ENCODE measurements at regions not wholly inside any gene's neighbourhood (a gene's known extent, or its start where the extent isn't known, plus 50 kb on each side); places are given as distances from the start of the nearest gene placed in this dataset.

DNA sequence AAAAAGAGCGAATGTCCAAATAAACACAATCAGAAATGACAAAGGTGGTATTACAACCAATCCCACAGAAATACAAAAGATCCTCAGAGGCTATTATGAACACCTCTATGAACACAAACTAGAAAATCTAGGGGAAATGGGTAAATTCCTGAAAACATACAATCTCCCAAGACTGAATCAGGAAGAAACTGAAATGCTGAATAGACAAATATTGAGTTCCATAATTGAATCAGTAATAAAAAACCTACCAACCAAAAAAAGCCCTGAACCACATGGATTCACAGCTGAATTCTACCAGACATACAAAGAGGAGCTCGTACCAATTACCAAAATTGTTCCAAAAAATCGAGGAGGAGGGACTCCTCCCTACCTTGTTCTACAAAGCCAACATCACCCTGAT lies 56.1 kb upstream of the ZNF800 start:
- Mint-ChIP-seq H3K9me3 (ENCODE audit: unreplicated experiment) (peaks cover 7% of the 10 kb centered on the region), H3K4me3 (ENCODE audit: unreplicated experiment) (no peak overlapping the region), H3K4me1 (ENCODE audit: low read depth, unreplicated experiment) (no peaks in the 10 kb centered on the region), H3K27ac (ENCODE audit: unreplicated experiment) (no peak overlapping the region), H3K36me3 (ENCODE audit: unreplicated experiment) (peaks cover 5% of the 10 kb centered on the region), H3K27me3 (ENCODE audit: unreplicated experiment) (no peaks in the 10 kb centered on the region)
- TF ChIP-seq, protein P1, sequence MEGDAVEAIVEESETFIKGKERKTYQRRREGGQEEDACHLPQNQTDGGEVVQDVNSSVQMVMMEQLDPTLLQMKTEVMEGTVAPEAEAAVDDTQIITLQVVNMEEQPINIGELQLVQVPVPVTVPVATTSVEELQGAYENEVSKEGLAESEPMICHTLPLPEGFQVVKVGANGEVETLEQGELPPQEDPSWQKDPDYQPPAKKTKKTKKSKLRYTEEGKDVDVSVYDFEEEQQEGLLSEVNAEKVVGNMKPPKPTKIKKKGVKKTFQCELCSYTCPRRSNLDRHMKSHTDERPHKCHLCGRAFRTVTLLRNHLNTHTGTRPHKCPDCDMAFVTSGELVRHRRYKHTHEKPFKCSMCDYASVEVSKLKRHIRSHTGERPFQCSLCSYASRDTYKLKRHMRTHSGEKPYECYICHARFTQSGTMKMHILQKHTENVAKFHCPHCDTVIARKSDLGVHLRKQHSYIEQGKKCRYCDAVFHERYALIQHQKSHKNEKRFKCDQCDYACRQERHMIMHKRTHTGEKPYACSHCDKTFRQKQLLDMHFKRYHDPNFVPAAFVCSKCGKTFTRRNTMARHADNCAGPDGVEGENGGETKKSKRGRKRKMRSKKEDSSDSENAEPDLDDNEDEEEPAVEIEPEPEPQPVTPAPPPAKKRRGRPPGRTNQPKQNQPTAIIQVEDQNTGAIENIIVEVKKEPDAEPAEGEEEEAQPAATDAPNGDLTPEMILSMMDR (IDR thresholded peaks at IDR 0.05; ENCODE audit: partially characterized antibody, unreplicated experiment) = no peak
- no peak for DNase-seq

DNA sequence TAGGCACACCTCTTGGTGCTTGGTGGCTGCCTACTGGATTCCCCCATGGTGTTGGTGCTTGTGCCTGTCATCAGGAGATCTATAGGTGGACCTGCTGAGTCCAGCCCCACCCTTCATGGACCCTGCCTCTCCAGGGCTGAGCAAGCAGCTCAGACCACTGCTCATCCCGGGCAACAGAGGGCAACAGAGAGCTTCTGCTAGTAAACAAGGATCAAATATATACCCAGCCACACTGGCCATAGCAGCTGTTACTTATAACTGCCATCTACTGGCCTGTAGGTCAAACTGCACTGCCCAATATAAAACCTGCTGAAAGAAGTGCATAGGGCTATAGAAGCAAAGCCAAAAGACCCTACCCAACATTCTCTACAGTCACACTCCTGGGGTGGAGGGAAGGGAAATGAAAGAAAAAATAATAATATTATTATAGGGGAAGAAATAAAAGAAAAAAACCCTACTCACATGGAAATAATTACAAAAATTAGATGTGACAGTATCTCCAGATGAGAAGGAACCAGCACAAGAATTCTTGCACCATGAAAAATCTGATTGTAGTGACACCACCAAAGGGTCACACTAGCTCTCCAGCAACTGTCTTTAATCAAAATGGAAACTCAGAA lies 54.9 kb upstream of the ZNF800 start:
- peaks cover 2% of the 10 kb centered on the region for H3K27me3 Mint-ChIP-seq (ENCODE audit: unreplicated experiment)
- peaks cover 5% of the 10 kb centered on the region for H3K36me3 Mint-ChIP-seq (ENCODE audit: unreplicated experiment)
- no peak for DNase-seq
- H3K4me1 Mint-ChIP-seq (ENCODE audit: low read depth, unreplicated experiment) = no peaks in the 10 kb centered on the region
- TF ChIP-seq, protein P1 (IDR thresholded peaks at IDR 0.05; ENCODE audit: partially characterized antibody, unreplicated experiment) = peak; percentile 56
- no peak overlapping the region for H3K27ac Mint-ChIP-seq (ENCODE audit: unreplicated experiment)
- H3K4me3 Mint-ChIP-seq (ENCODE audit: unreplicated experiment) = no peak overlapping the region
- H3K9me3 Mint-ChIP-seq (ENCODE audit: unreplicated experiment) = peaks cover 6% of the 10 kb centered on the region

DNA sequence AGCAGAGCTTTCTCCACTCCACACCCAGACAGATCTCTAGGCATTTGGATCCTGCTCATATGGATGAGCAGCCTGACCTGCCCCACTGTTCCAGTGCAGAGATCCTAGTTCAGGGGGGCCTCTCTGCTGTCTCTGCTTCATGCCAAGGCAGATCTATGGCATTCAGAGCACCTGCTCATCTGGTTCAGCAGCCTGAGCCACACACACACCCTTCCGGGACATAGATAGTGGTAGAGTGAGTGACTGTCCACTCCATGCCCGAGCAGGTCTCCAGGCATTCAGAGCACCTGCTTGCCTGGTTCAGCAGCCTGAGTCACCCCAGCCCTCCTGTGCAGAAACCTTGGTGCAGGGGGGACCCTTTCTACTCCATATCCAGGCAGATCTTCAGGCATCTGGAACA lies 54.3 kb upstream of the ZNF800 start:
- DNase-seq = no peak
- Mint-ChIP-seq H3K27ac (ENCODE audit: unreplicated experiment) (no peak overlapping the region), H3K36me3 (ENCODE audit: unreplicated experiment) (peaks cover 5% of the 10 kb centered on the region), H3K4me3 (ENCODE audit: unreplicated experiment) (no peak overlapping the region), H3K4me1 (ENCODE audit: low read depth, unreplicated experiment) (no peaks in the 10 kb centered on the region), H3K9me3 (ENCODE audit: unreplicated experiment) (peaks cover 5% of the 10 kb centered on the region), H3K27me3 (ENCODE audit: unreplicated experiment) (peaks cover 2% of the 10 kb centered on the region)
- TF ChIP-seq, protein P1 (IDR thresholded peaks at IDR 0.05; ENCODE audit: partially characterized antibody, unreplicated experiment) = no peak
